ENCODE measurements at regions not wholly inside any gene's neighbourhood (a gene's known extent, or its start where the extent isn't known, plus 50 kb on each side); places are given as distances from the start of the nearest gene placed in this dataset.

Small RNAs in the stretch of these regions (small RNA-seq; reads per million reads assigned to genes)
- 0 reads per million in 2 donors for gene AC005000.1

All from adrenal gland (tissue), 2 donors.